ENCODE measurements at regions not wholly inside any gene's neighbourhood (a gene's known extent, or its start where the extent isn't known, plus 50 kb on each side); places are given as distances from the start of the nearest gene placed in this dataset.

DNA sequence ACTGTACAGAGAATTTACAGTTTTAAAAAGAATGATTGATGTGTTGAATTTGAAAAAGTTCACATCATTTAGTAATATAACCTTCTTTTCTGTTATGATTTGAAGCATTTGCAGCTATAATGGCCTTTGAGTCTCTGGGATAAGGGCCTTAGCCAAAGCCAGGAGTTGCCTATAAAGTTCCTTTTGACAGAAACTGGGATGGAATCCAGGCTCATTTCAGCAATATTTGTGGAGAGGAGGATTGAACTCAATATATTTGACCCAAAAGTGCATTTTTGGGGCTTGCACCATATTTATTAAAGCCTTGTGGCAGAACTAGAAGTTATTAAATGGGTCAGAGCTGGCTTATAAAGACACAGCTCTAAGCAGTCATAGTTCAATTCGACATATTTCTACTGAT, 348.7 kb upstream of the EPHA3 start:
- Histone ChIP-seq H2AFZ (ENCODE audit: low read depth, low read length) (no peak overlapping the region), H3K4me1 (ENCODE audit: insufficient read depth, low read length) (no peaks in the 10 kb centered on the region), H3K9me3 (ENCODE audit: low read length) (no peaks in the 10 kb centered on the region), H3K36me3 (ENCODE audit: insufficient read depth, low read length) (no peaks in the 10 kb centered on the region), H3K27me3 (ENCODE audit: insufficient read depth, low read length) (no peaks in the 10 kb centered on the region), H3K4me3 (ENCODE audit: low read length) (no peak overlapping the region)

DNA sequence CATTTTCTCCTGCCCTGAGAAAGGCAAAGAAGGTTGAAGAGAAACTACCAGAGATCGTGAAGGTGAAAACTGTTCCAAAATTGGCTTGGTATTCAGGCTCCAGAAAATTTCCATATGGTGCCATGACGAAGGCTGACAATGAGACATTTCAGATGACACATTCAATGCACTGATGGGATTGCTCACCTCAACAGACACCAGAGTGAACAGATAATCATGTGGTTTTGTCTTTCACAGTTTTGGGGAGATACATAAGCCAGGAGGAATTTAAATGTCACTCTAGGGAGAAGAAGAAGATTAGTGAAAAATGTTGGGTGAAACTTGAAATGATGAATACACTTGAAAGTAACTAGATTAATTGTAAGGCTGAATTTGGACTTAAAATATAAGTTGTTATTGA, 339.7 kb upstream of the EPHA3 start:
- Histone ChIP-seq H3K4me3 (ENCODE audit: low read length) (no peak overlapping the region), H3K27me3 (ENCODE audit: insufficient read depth, low read length) (no peaks in the 10 kb centered on the region), H3K9me3 (ENCODE audit: low read length) (no peaks in the 10 kb centered on the region), H3K36me3 (ENCODE audit: insufficient read depth, low read length) (no peaks in the 10 kb centered on the region), H3K4me1 (ENCODE audit: insufficient read depth, low read length) (no peaks in the 10 kb centered on the region), H2AFZ (ENCODE audit: low read depth, low read length) (no peak overlapping the region)

- Histone ChIP-seq H3K9me3 (ENCODE audit: low read length) (no peaks in the 10 kb centered on the region), H3K4me3 (ENCODE audit: low read length) (no peak overlapping the region), H3K36me3 (ENCODE audit: insufficient read depth, low read length) (no peaks in the 10 kb centered on the region), H2AFZ (ENCODE audit: low read depth, low read length) (no peak overlapping the region), H3K4me1 (ENCODE audit: insufficient read depth, low read length) (no peaks in the 10 kb centered on the region), H3K27me3 (ENCODE audit: insufficient read depth, low read length) (no peaks in the 10 kb centered on the region)
Observed at GRCh38 chr3:88773766-88774165, 333.7 kb upstream of the EPHA3 start.

DNA sequence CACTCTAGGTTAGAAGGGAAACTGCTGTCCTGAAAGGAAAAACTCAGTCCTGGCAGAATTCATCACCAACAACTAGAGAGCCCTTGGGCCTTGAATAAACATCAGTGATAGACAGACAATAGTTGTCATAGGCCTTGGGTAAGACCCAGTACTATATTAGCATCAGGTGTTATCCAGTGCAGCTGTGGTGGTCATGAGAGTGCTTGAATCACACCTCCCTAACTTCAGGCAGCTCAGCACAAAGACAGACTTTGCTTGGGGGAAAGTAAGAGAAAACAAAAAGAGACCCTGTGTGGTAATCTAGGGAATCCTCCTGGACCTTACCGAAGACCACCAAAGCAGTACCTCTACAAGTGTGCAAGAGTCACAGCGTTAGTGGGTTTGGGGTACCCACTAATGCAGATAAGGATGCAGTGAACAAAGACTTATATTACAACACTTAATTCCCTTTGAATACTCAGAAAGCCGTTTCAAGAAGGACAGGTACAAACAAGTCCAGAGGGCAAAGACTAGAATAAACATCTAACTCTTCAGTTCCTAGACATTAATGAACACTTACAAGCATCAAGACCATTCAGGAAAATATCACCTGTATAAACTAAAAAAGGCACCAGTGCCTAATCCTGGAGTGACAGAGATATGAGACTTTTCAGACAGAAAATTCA, 332.3 kb upstream of the EPHA3 start:
- no peak overlapping the region for H3K4me3 ChIP-seq (ENCODE audit: low read length)
- no peaks in the 10 kb centered on the region for H3K4me1 ChIP-seq (ENCODE audit: insufficient read depth, low read length)
- no peaks in the 10 kb centered on the region for H3K36me3 ChIP-seq (ENCODE audit: insufficient read depth, low read length)
- no peaks in the 10 kb centered on the region for H3K27me3 ChIP-seq (ENCODE audit: insufficient read depth, low read length)
- no peaks in the 10 kb centered on the region for H3K9me3 ChIP-seq (ENCODE audit: low read length)
- no peak overlapping the region for H2AFZ ChIP-seq (ENCODE audit: low read depth, low read length)

- no peaks in the 10 kb centered on the region for H3K9me3 ChIP-seq (ENCODE audit: low read length)
- H3K36me3 ChIP-seq (ENCODE audit: insufficient read depth, low read length), result no peaks in the 10 kb centered on the region
- H3K27me3 ChIP-seq (ENCODE audit: insufficient read depth, low read length), result no peaks in the 10 kb centered on the region
- no peaks in the 10 kb centered on the region for H3K4me1 ChIP-seq (ENCODE audit: insufficient read depth, low read length)
- no peak overlapping the region for H3K4me3 ChIP-seq (ENCODE audit: low read length)
- H2AFZ ChIP-seq (ENCODE audit: low read depth, low read length), result no peak overlapping the region
Observed at GRCh38 chr3:88779482-88779881, 327.9 kb upstream of the EPHA3 start.

- Histone ChIP-seq H3K36me3 (ENCODE audit: insufficient read depth, low read length) (no peaks in the 10 kb centered on the region), H3K9me3 (ENCODE audit: low read length) (no peaks in the 10 kb centered on the region), H3K4me3 (ENCODE audit: low read length) (no peak overlapping the region), H2AFZ (ENCODE audit: low read depth, low read length) (no peak overlapping the region), H3K4me1 (ENCODE audit: insufficient read depth, low read length) (no peaks in the 10 kb centered on the region), H3K27me3 (ENCODE audit: insufficient read depth, low read length) (no peaks in the 10 kb centered on the region)
Observed at GRCh38 chr3:88784925-88785324, 322.5 kb upstream of the EPHA3 start.

DNA sequence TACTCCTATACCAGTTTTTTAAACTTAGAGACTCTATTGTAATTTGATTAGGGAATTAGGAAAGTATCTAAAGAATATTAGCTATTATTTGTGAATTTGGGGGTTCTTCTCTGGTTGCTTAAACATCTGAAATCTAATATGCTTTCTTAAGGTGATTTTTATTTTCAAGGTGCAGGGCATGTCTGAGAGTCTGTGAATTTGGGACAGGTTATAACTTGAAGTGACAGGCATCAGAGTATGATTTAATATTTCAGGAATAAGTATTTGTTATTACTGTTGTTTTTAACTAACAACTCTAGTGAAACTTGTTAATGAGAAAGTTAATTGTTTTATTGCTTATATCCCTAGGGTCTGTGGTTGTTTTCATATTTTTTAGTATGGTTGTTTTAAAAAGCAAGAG, 321.6 kb upstream of the EPHA3 start:
- H3K4me3 ChIP-seq (ENCODE audit: low read length), result no peak overlapping the region
- H3K9me3 ChIP-seq (ENCODE audit: low read length), result no peaks in the 10 kb centered on the region
- H2AFZ ChIP-seq (ENCODE audit: low read depth, low read length), result no peak overlapping the region
- no peaks in the 10 kb centered on the region for H3K36me3 ChIP-seq (ENCODE audit: insufficient read depth, low read length)
- no peaks in the 10 kb centered on the region for H3K4me1 ChIP-seq (ENCODE audit: insufficient read depth, low read length)
- no peaks in the 10 kb centered on the region for H3K27me3 ChIP-seq (ENCODE audit: insufficient read depth, low read length)

- no peaks in the 10 kb centered on the region for H3K4me1 ChIP-seq (ENCODE audit: insufficient read depth, low read length)
- no peak overlapping the region for H2AFZ ChIP-seq (ENCODE audit: low read depth, low read length)
- no peaks in the 10 kb centered on the region for H3K27me3 ChIP-seq (ENCODE audit: insufficient read depth, low read length)
- H3K9me3 ChIP-seq (ENCODE audit: low read length), result peaks cover 11% of the 10 kb centered on the region
- H3K36me3 ChIP-seq (ENCODE audit: insufficient read depth, low read length), result no peaks in the 10 kb centered on the region
- H3K4me3 ChIP-seq (ENCODE audit: low read length), result no peak overlapping the region
Observed at GRCh38 chr3:88795503-88795902, 311.9 kb upstream of the EPHA3 start.

DNA sequence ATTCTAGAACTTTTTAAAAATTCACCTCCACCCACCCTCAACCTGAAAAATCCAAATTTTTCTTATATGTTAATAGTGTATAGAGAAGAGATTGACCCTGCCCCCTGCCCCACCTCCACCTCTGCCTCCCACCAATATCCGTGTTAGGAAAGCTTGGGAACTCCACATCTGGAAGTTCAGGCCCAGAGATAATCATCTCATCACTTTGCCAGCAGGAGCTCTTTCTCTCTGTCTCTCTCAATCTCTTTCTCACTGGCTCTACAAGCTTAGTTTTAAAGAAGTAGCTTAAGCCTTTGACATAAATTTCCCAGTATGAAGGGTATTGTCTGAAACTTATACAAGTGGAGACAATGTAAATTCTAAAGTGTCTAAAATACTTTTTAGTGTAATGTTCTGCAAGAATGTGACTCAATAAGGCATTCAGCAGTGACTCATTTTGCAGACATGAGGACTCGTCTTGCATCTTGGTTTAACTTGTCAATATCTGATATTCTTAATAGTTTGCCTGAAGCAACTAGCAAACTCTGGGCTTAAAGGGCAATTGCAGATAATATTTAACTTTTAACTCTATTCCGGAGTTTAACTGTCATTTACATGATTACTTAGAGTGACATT, 299.8 kb upstream of the EPHA3 start:
- no peaks in the 10 kb centered on the region for H3K9me3 ChIP-seq (ENCODE audit: low read length)
- H3K4me3 ChIP-seq (ENCODE audit: low read length), result no peak overlapping the region
- H3K36me3 ChIP-seq (ENCODE audit: insufficient read depth, low read length), result no peaks in the 10 kb centered on the region
- peaks cover 8% of the 10 kb centered on the region for H3K4me1 ChIP-seq (ENCODE audit: insufficient read depth, low read length)
- no peak overlapping the region for H2AFZ ChIP-seq (ENCODE audit: low read depth, low read length)
- no peaks in the 10 kb centered on the region for H3K27me3 ChIP-seq (ENCODE audit: insufficient read depth, low read length)

DNA sequence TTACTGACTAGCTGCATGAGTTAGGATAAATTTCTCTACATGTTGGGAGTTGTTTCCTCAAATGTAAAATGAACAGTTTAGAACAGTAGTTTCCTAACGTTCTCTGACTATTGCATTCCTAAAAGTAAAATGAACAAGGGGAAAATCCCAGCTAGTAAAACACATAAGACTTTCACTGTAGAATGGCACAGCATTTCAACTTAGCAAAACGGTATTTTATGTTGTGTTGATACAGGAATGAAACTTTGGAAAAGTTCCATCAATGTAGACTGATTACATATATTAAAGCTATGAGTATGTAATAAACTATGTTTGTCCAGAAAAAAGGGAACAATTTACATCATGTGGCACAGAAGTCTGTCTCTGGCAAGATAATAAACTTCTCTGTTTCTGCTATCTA, 297.4 kb upstream of the EPHA3 start:
- no peaks in the 10 kb centered on the region for H3K27me3 ChIP-seq (ENCODE audit: insufficient read depth, low read length)
- no peaks in the 10 kb centered on the region for H3K9me3 ChIP-seq (ENCODE audit: low read length)
- H2AFZ ChIP-seq (ENCODE audit: low read depth, low read length), result no peak overlapping the region
- H3K36me3 ChIP-seq (ENCODE audit: insufficient read depth, low read length), result no peaks in the 10 kb centered on the region
- H3K4me3 ChIP-seq (ENCODE audit: low read length), result no peak overlapping the region
- H3K4me1 ChIP-seq (ENCODE audit: insufficient read depth, low read length), result peaks cover 8% of the 10 kb centered on the region

DNA sequence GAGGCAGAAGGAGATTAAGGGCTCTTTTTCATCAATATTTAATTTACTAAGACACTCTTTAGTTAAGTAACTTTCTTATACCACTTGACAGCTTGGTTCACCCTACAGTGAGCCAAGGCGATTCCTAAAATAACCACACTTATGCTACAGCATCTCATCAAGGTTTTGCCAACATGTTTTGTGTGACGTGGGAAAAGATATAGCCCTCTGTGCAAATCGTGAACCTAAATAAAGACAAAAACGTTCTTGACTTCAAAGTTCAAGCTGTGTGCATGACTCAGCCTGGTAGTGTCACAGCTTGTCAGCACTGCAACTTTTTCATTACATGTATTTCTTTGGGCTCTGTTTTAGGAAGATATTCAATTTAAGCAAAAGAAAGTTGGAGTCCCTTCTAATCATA, 297.0 kb upstream of the EPHA3 start:
- Histone ChIP-seq H3K36me3 (ENCODE audit: insufficient read depth, low read length) (no peaks in the 10 kb centered on the region), H3K4me1 (ENCODE audit: insufficient read depth, low read length) (peaks cover 8% of the 10 kb centered on the region), H3K4me3 (ENCODE audit: low read length) (no peak overlapping the region), H3K9me3 (ENCODE audit: low read length) (no peaks in the 10 kb centered on the region), H2AFZ (ENCODE audit: low read depth, low read length) (no peak overlapping the region), H3K27me3 (ENCODE audit: insufficient read depth, low read length) (no peaks in the 10 kb centered on the region)

DNA sequence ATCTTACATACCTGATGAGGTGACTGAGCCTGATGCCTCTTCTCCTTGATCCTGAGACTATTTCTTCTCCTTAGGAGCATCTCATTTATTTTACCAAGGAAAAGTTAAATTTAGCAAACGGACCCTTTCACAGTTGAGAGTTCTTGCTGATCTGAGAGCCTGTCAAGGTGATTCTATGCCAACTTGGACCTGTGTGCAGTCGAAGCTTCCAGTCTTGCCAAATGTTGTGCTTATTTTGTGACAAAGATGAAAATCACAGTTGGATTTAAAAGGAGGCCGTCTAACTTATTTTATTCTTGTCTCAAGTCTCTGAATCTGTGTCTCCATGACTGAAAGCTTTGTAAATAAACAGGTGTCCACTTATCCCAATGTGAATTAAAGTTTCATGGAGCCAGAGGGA, 296.3 kb upstream of the EPHA3 start:
- H2AFZ ChIP-seq (ENCODE audit: low read depth, low read length), result no peak overlapping the region
- H3K4me3 ChIP-seq (ENCODE audit: low read length), result no peak overlapping the region
- H3K27me3 ChIP-seq (ENCODE audit: insufficient read depth, low read length), result no peaks in the 10 kb centered on the region
- H3K9me3 ChIP-seq (ENCODE audit: low read length), result no peaks in the 10 kb centered on the region
- no peaks in the 10 kb centered on the region for H3K36me3 ChIP-seq (ENCODE audit: insufficient read depth, low read length)
- H3K4me1 ChIP-seq (ENCODE audit: insufficient read depth, low read length), result peaks cover 8% of the 10 kb centered on the region

DNA sequence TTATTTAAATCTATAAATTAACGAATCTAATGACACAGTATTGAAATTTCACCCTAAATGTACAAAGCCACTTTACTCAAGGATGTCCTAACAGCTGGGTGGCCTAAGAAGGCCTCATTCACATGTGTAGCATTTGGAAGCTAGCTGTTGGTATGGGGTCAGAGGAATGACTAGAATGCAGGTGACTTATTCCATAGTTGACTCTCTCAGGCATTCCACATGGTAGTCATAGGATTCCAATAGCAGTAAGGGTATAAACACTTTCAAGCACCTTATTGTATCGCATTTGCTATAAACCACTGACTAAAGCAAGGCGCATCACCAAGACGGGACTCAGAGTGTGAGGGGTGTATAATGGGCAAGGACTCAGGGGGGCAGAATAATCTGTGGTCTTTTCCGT, 294.8 kb upstream of the EPHA3 start:
- Histone ChIP-seq H3K4me3 (ENCODE audit: low read length) (no peak overlapping the region), H3K9me3 (ENCODE audit: low read length) (no peaks in the 10 kb centered on the region), H3K4me1 (ENCODE audit: insufficient read depth, low read length) (peaks cover 6% of the 10 kb centered on the region), H2AFZ (ENCODE audit: low read depth, low read length) (no peak overlapping the region), H3K27me3 (ENCODE audit: insufficient read depth, low read length) (no peaks in the 10 kb centered on the region), H3K36me3 (ENCODE audit: insufficient read depth, low read length) (no peaks in the 10 kb centered on the region)

GRCh38 chr3:88816445-88816844, 291.0 kb upstream of the EPHA3 start:
- no peak overlapping the region for H2AFZ ChIP-seq (ENCODE audit: low read depth, low read length)
- H3K27me3 ChIP-seq (ENCODE audit: insufficient read depth, low read length), result no peaks in the 10 kb centered on the region
- H3K4me3 ChIP-seq (ENCODE audit: low read length), result no peak overlapping the region
- no peaks in the 10 kb centered on the region for H3K4me1 ChIP-seq (ENCODE audit: insufficient read depth, low read length)
- no peaks in the 10 kb centered on the region for H3K36me3 ChIP-seq (ENCODE audit: insufficient read depth, low read length)
- H3K9me3 ChIP-seq (ENCODE audit: low read length), result no peaks in the 10 kb centered on the region
